GM13976 (cell line): ENCODE measurements at regions not wholly inside any gene's neighbourhood (a gene's known extent, or its start where the extent isn't known, plus 50 kb on each side); places are given as distances from the start of the nearest gene placed in this dataset.

Experiments used
- DNase-seq: peaks from one replicate; pipeline ENCODE4 v3.0.0; 2012; ENCODE audit warnings: low spot score
- in situ Hi-C: fragments of 300-500 bp; cut with MboI; formaldehyde crosslinking; loops from one replicate; pipeline ENCODE4 v1.12.0; 2022; ENCODE audit warnings: low sequenced_read_pairs, mixed read lengths, inconsistent platforms; ENCODE audit not compliant: unreplicated experiment
- TF ChIP-seq, protein P1 (sequence below): IDR thresholded peaks from 2 replicates; pipeline ENCODE4 v1.5.1; 2012; ENCODE audit warnings: borderline replicate concordance, mild to moderate bottlenecking; ENCODE audit not compliant: insufficient read depth; ENCODE audit errors: extremely low read depth, missing control alignments, control extremely low read depth

DNA sequence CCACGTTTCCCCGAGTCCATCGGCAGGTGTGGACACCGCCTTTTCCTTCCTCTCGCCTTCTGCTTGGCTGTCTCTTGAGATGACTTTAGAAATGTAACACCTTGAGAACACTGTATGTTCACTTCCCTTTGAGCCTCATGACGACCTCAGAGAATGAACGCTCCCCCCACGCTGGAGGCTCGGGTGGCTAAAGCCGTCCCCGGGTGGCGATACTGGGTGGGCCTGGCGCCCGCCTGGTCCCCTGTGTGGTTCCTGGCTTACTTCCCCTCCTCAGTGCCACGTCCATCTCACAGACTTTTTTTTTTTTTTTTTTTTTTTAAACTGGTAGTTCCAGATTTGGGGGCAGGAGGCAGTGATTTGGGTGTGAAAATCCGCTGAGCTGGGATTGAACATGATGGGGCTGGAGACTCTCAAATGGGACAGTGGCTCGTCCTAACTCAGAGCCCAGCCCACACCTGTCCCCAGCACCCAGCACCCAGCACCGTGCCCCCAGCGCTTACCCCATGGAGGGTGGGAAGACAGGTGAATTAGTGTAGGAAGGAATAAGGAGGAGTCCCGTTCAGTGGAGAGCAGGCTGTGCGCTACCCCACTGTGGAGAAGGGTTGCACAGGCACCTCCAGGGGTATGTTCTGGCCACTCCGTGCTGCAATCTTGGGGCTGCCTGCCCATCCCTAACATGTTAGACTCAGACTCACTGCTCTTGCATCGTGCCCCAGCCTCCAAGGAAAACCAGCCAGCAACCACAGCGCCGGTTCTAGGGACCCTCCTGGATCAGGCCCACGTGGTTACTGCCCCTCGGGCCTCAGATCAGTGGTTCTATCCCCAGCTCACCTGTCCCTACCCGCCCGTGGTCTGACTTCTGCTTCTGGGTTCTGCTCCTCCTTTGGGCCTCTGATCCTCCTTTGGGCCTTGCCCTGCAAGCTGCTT is 174.0 kb downstream of the ASB1 start:
- in situ Hi-C loops: no loop called here
- no peak for DNase-seq
- TF ChIP-seq, protein P1, sequence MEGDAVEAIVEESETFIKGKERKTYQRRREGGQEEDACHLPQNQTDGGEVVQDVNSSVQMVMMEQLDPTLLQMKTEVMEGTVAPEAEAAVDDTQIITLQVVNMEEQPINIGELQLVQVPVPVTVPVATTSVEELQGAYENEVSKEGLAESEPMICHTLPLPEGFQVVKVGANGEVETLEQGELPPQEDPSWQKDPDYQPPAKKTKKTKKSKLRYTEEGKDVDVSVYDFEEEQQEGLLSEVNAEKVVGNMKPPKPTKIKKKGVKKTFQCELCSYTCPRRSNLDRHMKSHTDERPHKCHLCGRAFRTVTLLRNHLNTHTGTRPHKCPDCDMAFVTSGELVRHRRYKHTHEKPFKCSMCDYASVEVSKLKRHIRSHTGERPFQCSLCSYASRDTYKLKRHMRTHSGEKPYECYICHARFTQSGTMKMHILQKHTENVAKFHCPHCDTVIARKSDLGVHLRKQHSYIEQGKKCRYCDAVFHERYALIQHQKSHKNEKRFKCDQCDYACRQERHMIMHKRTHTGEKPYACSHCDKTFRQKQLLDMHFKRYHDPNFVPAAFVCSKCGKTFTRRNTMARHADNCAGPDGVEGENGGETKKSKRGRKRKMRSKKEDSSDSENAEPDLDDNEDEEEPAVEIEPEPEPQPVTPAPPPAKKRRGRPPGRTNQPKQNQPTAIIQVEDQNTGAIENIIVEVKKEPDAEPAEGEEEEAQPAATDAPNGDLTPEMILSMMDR: no peak

DNA sequence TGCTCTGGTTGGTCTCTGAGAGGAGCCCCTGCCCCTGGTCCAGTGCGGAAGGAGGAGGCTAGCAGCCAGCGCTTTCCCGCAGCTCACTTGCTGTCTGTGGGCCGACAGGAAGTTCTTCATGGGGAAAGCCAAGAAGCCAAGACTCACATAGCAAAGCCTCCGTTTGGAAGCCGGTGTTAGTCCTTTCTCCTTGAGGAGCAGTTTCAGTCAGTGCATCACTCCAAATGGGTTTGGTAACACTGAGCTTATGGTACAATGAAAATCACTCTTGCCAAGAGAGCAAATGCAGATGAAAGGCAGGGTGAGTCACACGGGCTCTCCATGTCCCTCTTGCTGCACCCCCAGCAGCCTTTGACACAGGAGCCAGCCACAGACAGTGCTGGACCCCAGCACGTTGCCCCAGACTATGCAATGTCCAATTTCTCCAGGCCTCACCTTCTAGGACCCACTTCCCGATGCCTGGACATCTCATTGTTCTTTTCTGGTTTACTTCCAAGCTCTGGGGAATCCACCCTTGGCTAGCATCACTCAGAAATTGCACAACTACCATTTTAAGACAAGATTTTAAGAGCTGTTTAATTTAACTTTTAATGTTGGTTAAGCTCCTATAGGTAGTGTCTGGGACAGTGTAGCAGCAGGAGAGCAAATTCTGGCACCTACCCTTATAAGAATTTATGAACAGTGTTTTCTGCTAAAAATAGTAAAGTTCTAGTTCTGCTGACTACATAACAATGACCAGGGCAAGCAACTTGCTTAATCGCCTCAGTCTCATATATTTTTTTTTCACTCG is 174.9 kb downstream of the ASB1 start:
- in situ Hi-C loops: no loop called here
- DNase-seq: no peak
- TF ChIP-seq, protein P1: no peak

DNA sequence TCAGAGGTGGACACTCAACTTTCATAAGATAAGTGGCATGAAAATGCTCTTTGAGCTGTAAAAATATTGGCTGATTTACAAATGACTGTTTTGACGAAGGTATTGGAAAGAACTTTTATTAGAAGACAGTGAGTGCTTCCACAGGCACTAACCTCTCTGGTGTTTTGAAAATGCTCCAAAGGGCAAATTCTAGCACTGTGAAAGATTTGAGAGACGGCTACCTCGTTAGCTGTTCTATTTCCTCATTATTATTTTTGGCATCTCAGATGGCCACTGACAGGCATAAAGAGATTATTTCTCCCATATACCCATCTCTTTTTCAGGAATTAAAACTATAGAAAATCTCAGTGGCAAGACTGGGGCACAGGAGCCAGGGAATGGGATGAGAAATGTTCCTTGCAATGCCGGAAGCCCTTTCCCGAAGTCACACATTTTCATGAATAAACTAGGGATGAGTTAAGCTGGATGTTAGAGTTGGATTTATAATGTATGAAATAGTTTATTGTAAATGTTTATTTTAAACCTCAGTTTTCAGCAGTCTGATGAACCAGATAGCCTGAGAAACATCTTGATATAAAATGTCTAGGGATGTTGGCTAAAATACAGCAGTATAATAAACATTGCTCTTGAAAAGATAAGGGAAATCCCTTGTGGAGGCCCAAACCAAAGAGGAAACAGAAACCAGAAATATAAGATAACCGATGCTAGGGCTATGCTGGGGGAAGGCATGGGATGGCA is 175.7 kb downstream of the ASB1 start:
- in situ Hi-C loops: no loop called here
- no peak for DNase-seq
- TF ChIP-seq, protein P1: no peak

DNA sequence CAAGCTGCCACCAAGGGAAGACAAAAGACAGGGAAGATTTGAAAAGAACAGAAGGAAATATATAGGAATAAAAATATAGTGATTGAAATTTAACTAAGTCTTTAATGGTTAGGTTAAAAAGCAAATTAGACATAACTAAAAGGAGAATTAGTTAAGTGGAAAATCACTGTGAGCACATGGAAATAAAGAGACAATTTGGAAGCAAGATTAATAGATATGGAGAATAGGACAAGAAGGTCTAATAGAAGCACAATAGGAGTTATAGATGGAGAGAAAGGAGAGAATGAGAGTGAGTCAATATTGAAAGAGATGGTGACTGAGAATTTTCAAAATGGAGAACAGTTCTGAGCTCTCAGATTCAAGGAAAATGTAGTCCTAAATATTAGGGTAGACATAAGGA is 176.9 kb downstream of the ASB1 start:
- in situ Hi-C loops: no loop called here
- no peak for DNase-seq
- TF ChIP-seq, protein P1: no peak

DNA sequence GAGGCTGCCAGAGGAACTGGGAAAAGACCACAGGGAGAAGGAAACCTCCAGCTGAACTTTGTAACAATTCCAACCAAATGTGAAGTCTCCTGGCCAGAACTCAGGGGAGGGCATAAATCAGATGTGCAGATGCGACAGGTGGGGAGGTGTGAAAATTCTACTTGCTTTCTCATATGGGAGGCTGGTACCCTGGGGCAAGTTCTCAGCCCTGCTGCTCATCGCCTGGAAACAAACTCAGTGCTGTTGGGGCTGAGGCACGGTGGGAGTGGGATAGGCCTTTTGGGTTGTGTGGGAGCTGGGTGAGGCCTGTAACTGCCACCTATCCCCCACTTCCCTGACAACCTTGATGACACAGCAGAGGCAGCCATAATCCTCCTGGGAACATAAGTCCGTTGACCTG is 179.6 kb downstream of the ASB1 start:
- TF ChIP-seq, protein P1: no peak
- in situ Hi-C loops: no loop called here
- DNase-seq: no peak

DNA sequence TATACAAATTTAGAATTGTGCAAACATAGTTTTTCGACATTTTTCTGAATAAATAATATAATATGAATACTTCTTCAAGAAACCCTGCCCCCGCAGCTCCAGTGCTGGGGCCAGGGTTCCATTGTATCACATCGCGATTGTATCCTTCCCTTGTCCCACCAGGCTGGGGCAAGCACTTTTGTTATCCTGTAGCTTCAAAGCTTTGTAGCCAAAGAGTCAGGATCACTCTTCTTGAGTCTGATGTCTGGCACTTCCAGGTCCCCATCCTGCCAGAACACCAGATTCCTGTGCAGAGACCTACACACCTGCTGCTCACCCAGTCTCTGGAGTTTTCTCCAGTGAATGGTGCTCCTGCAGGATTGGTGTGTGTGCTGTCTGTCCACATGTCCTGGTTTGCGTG is 186.9 kb downstream of the ASB1 start:
- TF ChIP-seq, protein P1: no peak
- in situ Hi-C loops: no loop called here
- DNase-seq: no peak
